GM06990 (cell line): ENCODE measurements at regions not wholly inside any gene's neighbourhood (a gene's known extent, or its start where the extent isn't known, plus 50 kb on each side); places are given as distances from the start of the nearest gene placed in this dataset.
A peak's percentile ranks its signal among the peaks of the same experiment; 100 is the strongest.
"Not testable (repeated sequence)": the region's sequence is repeated elsewhere in the genome, so short reads cannot be mapped to it uniquely, and the experiment has no call there.

ENCODE experiments used
- DNase-seq: peaks from one replicate; pipeline ENCODE4 v3.0.0-alpha.2; 2011; ENCODE audit not compliant: insufficient read length; ENCODE audit errors: extremely low read depth
- H3K27me3 ChIP-seq: replicated peaks from 2 replicates; pipeline ENCODE4 v1.6.0; 2011; ENCODE audit warnings: low read length; ENCODE audit not compliant: control insufficient read depth, insufficient read depth
- H3K36me3 ChIP-seq: 2 replicates; pipeline ENCODE4 v1.5.1; 2011; ENCODE audit warnings: low read length; ENCODE audit not compliant: control insufficient read depth, insufficient read depth
- H3K4me3 ChIP-seq: replicated peaks from 2 replicates; pipeline ENCODE4 v1.5.1; 2011; ENCODE audit warnings: low read depth, mild to moderate bottlenecking, control low read depth, low read length
- CTCF ChIP-seq: IDR thresholded peaks from 2 replicates; pipeline ENCODE4 v1.5.1; 2011; ENCODE audit warnings: low read length, control low read depth, mild to moderate bottlenecking, inconsistent platforms; ENCODE audit not compliant: insufficient read depth, poor library complexity, severe bottlenecking

DNA sequence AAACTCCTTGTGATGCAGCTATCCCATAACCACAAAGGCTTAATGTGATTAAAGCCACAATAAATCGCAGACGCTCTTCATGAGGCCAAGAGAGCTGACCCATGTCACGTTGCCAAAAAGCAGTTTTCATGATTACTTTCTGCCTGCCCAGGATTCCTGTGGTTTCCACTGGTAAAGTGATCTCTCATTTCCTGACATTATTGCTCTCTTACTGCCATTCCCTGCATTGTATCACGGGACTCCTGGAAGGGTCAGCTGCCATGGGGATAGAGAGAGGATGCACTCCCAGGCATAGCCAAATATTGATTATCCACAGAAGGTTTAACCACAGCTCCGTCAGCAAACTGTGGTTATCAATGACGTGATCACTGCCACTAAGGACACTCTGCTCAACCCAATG lies 103.8 kb upstream of the SLC1A3 start:
- H3K4me3 ChIP-seq = no peak overlapping the region
- no peak for TF ChIP-seq CTCF
- H3K36me3 ChIP-seq = no peaks in the 10 kb centered on the region
- no peak for DNase-seq
- no peaks in the 10 kb centered on the region for H3K27me3 ChIP-seq

DNA sequence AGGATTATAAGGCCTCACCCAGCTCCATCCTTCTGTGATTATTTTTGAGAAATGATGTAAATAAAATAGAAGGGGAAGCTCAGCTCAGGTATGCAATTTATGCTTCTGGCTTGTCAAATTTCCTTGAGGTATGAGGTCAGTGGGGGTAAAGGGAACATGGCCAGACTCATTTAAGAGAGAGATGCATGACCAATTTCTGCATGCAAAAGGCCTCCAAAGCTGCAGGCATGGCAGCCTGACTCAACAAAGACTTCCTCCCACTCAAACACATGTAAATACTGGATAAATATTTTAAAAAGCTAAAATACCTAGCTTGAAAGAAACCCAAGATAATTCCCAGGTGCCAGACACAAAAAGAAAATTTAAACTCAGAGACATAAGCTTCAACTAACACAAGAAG lies 101.4 kb upstream of the SLC1A3 start:
- no peak overlapping the region for H3K4me3 ChIP-seq
- no peaks in the 10 kb centered on the region; the same call in 1 of the 2 replicates for H3K27me3 ChIP-seq
- no peak for TF ChIP-seq CTCF
- H3K36me3 ChIP-seq = no peaks in the 10 kb centered on the region
- DNase-seq = no peak

- DNase-seq = no peak
- no peak overlapping the region for H3K4me3 ChIP-seq
Observed at GRCh38 chr5:36507332-36507952, 99.0 kb upstream of the SLC1A3 start.

GRCh38 chr5:36508331-36508730 lies 98.1 kb upstream of the SLC1A3 start:
- H3K36me3 ChIP-seq, H3K27me3 ChIP-seq, DNase-seq, H3K4me3 ChIP-seq: not testable (repeated sequence)

More at GRCh38 chr5:36507332-36507952, 99.0 kb upstream of the SLC1A3 start:
- H3K36me3 ChIP-seq = no peaks in the 10 kb centered on the region
- TF ChIP-seq CTCF = peak; percentile 86
- H3K27me3 ChIP-seq = no peaks in the 10 kb centered on the region; the same call in 1 of the 2 replicates

DNA sequence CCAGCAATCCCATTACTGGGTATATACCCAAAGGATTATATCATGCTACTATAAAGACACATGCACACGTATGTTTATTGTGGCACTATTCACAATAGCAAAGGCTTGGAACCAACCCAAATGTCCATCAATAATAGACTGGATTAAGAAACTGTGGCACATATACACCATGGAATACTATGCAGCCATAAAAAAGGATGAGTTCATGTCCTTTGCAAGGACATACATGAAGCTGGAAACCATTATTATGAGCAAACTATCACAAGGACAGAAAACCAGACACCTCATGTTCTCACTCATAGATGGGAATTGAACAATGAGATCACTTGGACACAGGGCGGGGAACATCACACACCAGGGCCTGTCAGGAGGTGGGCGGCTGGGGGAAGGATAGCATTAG lies 92.8 kb upstream of the SLC1A3 start:
- not testable (repeated sequence) for H3K36me3 ChIP-seq, H3K4me3 ChIP-seq, H3K27me3 ChIP-seq, DNase-seq

- TF ChIP-seq CTCF = no peak
- DNase-seq = no peak
- Histone ChIP-seq H3K27me3 (no peaks in the 10 kb centered on the region; the same call in none of the 2 replicates), H3K36me3 (no peaks in the 10 kb centered on the region), H3K4me3 (no peak overlapping the region)
Observed at GRCh38 chr5:36519881-36520280, 86.5 kb upstream of the SLC1A3 start.

GRCh38 chr5:36521219-36521618 lies 85.2 kb upstream of the SLC1A3 start:
- Histone ChIP-seq H3K4me3 (no peak overlapping the region), H3K36me3 (no peaks in the 10 kb centered on the region), H3K27me3 (no peaks in the 10 kb centered on the region; the same call in none of the 2 replicates)
- TF ChIP-seq CTCF = no peak
- DNase-seq = no peak
